ENCODE measurements at regions not wholly inside any gene's neighbourhood (a gene's known extent, or its start where the extent isn't known, plus 50 kb on each side); places are given as distances from the start of the nearest gene placed in this dataset.

GRCh38 chr3:94232921-94233320, 170.1 kb downstream of the NSUN3 start:
- TF ChIP-seq CTCF (IDR thresholded peaks at IDR 0.05) (no peak), EZH2 (IDR thresholded peaks at IDR 0.05; ENCODE audit: borderline replicate concordance, insufficient read depth, low read depth, low read length, poor library complexity, severe bottlenecking) (no peak)

Data from B cell (primary cell).